ENCODE measurements at regions not wholly inside any gene's neighbourhood (a gene's known extent, or its start where the extent isn't known, plus 50 kb on each side); places are given as distances from the start of the nearest gene placed in this dataset.

DNA sequence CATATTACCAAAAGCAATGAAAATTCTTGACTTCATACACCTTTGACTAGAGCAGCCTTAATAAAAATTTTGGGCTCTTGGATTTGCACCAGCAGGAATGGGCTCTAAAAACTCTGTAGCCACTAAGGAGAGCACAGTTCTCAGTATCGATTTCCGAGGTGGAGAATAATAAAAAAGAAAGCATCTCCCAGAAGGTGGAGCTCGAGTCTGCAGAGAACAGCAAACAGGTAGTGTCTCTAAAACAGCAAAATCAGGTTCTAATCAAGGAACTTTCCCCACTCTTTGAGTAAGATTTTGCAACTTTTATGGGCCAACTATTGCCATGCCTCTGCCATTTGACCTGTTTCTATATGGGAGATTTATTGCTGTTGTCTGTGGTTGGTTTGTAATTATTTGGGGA lies 258.7 kb upstream of the GPC6 start:
- dilution Hi-C loops (cut with MboI; ENCODE audit: extremely low pct_ligation_motif_present, low sequenced_read_pairs): no loop called here
- TF ChIP-seq, protein P1, sequence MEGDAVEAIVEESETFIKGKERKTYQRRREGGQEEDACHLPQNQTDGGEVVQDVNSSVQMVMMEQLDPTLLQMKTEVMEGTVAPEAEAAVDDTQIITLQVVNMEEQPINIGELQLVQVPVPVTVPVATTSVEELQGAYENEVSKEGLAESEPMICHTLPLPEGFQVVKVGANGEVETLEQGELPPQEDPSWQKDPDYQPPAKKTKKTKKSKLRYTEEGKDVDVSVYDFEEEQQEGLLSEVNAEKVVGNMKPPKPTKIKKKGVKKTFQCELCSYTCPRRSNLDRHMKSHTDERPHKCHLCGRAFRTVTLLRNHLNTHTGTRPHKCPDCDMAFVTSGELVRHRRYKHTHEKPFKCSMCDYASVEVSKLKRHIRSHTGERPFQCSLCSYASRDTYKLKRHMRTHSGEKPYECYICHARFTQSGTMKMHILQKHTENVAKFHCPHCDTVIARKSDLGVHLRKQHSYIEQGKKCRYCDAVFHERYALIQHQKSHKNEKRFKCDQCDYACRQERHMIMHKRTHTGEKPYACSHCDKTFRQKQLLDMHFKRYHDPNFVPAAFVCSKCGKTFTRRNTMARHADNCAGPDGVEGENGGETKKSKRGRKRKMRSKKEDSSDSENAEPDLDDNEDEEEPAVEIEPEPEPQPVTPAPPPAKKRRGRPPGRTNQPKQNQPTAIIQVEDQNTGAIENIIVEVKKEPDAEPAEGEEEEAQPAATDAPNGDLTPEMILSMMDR (IDR thresholded peaks at IDR 0.05; ENCODE audit: extremely low read depth in 1 of 2, insufficient read depth in 1 of 2, low read depth in 1 of 2, low read length in 2 of 2): no peak
- TF ChIP-seq FOS (IDR thresholded peaks at IDR 0.05; ENCODE audit: borderline replicate concordance, insufficient read depth, low read length): no peak
- TF ChIP-seq POLR2AphosphoS5 (IDR thresholded peaks at IDR 0.05; ENCODE audit: insufficient read depth, low read depth, low read length): no peak
- no peak for TF ChIP-seq EZH2 (IDR thresholded peaks at IDR 0.05; ENCODE audit: borderline replicate concordance, low read depth, low read length, severe bottlenecking)
- no peak for TF ChIP-seq POLR2A (IDR thresholded peaks at IDR 0.05; ENCODE audit: low read depth, low read length)
- TF ChIP-seq JUN (IDR thresholded peaks at IDR 0.05; ENCODE audit: borderline replicate concordance, insufficient read depth, insufficient read length, low read depth): no peak
- no peak for TF ChIP-seq MYC (IDR thresholded peaks at IDR 0.05; ENCODE audit: low read depth, low read length)
- TF ChIP-seq, protein P2, sequence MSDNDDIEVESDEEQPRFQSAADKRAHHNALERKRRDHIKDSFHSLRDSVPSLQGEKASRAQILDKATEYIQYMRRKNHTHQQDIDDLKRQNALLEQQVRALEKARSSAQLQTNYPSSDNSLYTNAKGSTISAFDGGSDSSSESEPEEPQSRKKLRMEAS (IDR thresholded peaks at IDR 0.05; ENCODE audit: insufficient read depth, insufficient read length): no peak
- TF ChIP-seq GATA2 (IDR thresholded peaks at IDR 0.05; ENCODE audit: insufficient read depth, insufficient read length, low read depth, low read length): no peak
- intact Hi-C loops (cut with micrococcal nuclease): no loop called here

More for the DNA sequence above, 258.7 kb upstream of the GPC6 start:
- BruUV-seq (replicated peaks): no TSS peak
- no peaks in the 10 kb centered on the region for H3K79me2 ChIP-seq (ENCODE audit: control insufficient read depth, insufficient read depth, low read length)
- no peak overlapping the region for H2AFZ ChIP-seq (ENCODE audit: low read depth, low read length)
- H3K4me1 ChIP-seq (ENCODE audit: control insufficient read depth, extremely low read depth, insufficient read depth, low read length): no peaks in the 10 kb centered on the region
- no peaks in the 10 kb centered on the region for H3K36me3 ChIP-seq (ENCODE audit: control insufficient read depth in 2 of 2, extremely low read depth in 1 of 2, insufficient read depth in 2 of 2, low read length in 2 of 2)
- H3K9me1 ChIP-seq (replicated peaks; ENCODE audit: control insufficient read depth, extremely low read depth, insufficient read depth, low read length): no peaks in the 10 kb centered on the region
- no peak overlapping the region for H3K9ac ChIP-seq (replicated peaks; ENCODE audit: extremely low read depth, insufficient read depth, low read length)
- H4K20me1 ChIP-seq (replicated peaks; ENCODE audit: control insufficient read depth, extremely low read depth, insufficient read depth, low read length): no peaks in the 10 kb centered on the region
- H3K9me3 ChIP-seq (replicated peaks; ENCODE audit: control insufficient read depth, insufficient read depth, low read length): peaks cover 12% of the 10 kb centered on the region
- H3K27ac ChIP-seq (ENCODE audit: insufficient read depth, low read depth, low read length): no peak overlapping the region
- POLR2A ChIA-PET: no interaction called here
- CTCF ChIA-PET: no interaction called here
- no peak overlapping the region for H3K4me2 ChIP-seq (ENCODE audit: insufficient read depth, low read length)
- DNase-seq (ENCODE audit: low read depth, low spot score) (no peak), FAIRE-seq (no peak)
- no peak overlapping the region for H3K4me3 ChIP-seq (replicated peaks in 1 of 3; ENCODE audit: insufficient read depth in 1 of 3, low read depth in 1 of 3, low read length in 3 of 3)
- no peaks in the 10 kb centered on the region for H3K27me3 ChIP-seq (ENCODE audit: control insufficient read depth in 2 of 2, insufficient read depth in 2 of 2, low read length in 2 of 2)

Data from endothelial cell of umbilical vein (primary cell).